AG09309 (cell line): ENCODE measurements at regions not wholly inside any gene's neighbourhood (a gene's known extent, or its start where the extent isn't known, plus 50 kb on each side); places are given as distances from the start of the nearest gene placed in this dataset.

Source experiments
- DNase-seq: peaks from one replicate; pipeline ENCODE4 v3.0.0-alpha.2; 2010; ENCODE audit warnings: low read depth
- H3K4me3 ChIP-seq: 2 replicates; pipeline ENCODE4 v1.5.1; 2011; ENCODE audit warnings: mild to moderate bottlenecking, low read depth, low read length, moderate library complexity; ENCODE audit not compliant: control insufficient read depth
- CTCF ChIP-seq: IDR thresholded peaks from 2 replicates; pipeline ENCODE4 v1.5.1; 2011; ENCODE audit warnings: mild to moderate bottlenecking, low read depth, low read length, inconsistent platforms; ENCODE audit not compliant: insufficient read depth, control insufficient read depth; ENCODE audit errors: missing control alignments

- no peak for TF ChIP-seq CTCF
- DNase-seq = no peak
These were observed 80.9 kb upstream of the MSX1 start for GRCh38 chr4:4778554-4778953.

GRCh38 chr4:4776934-4777333 is 82.5 kb upstream of the MSX1 start:
- no peak for TF ChIP-seq CTCF
- no peak for DNase-seq
- H3K4me3 ChIP-seq = no peak overlapping the region

More at GRCh38 chr4:4778554-4778953, 80.9 kb upstream of the MSX1 start:
- H3K4me3 ChIP-seq = no peak overlapping the region

DNA sequence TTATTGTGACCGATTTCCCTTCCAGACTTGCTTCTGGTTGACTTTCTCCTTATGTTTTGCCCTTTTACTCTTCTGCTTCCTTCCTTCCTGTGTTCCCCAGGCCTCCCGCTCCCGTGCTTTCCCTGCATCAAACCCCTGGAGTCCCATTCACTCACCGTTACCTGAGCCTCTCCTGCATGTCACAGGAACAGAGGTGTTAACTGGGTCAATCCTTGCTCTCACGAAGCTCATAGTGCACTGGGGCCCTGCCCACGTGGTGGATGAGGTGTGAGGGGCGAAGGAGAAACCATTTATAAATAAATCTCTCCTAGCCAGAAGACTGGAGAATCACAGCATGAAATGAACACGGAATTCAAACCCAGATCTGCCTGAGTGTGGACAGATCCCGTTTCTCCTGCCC is 83.1 kb upstream of the MSX1 start:
- TF ChIP-seq CTCF = no peak
- DNase-seq = no peak
- H3K4me3 ChIP-seq = no peak overlapping the region

- H3K4me3 ChIP-seq = no peak overlapping the region
- no peak for DNase-seq
- no peak for TF ChIP-seq CTCF
These were observed 83.9 kb upstream of the MSX1 start for GRCh38 chr4:4775493-4776004.

- no peak for DNase-seq
- no peak overlapping the region for H3K4me3 ChIP-seq
- TF ChIP-seq CTCF = no peak
These were observed 86.9 kb upstream of the MSX1 start for GRCh38 chr4:4772534-4772933.

GRCh38 chr4:4771160-4771559 is 88.3 kb upstream of the MSX1 start:
- TF ChIP-seq CTCF = no peak
- no peak overlapping the region for H3K4me3 ChIP-seq
- no peak for DNase-seq

GRCh38 chr4:4770610-4771009 is 88.9 kb upstream of the MSX1 start:
- no peak for DNase-seq
- H3K4me3 ChIP-seq = no peak overlapping the region
- no peak for TF ChIP-seq CTCF
